Heart left ventricle (tissue), 13 donors: ENCODE measurements at regions not wholly inside any gene's neighbourhood (a gene's known extent, or its start where the extent isn't known, plus 50 kb on each side); places are given as distances from the start of the nearest gene placed in this dataset.

ENCODE experiments used
- POLR2A ChIP-seq, 2 donors: fragments of 450-650 bp; IDR thresholded peaks; one replicate each; pipeline ENCODE4 v1.6.1; 2017; ENCODE audit warnings: antibody characterized with exemption in 2 of 2, mild to moderate bottlenecking in 2 of 2, moderate library complexity in 2 of 2
- TF ChIP-seq, protein P1 (sequence below), 12 donors: fragments of 200-600 bp; sonication (generic) in 4 of 12; IDR thresholded peaks; one replicate each; pipeline versions ENCODE4 v1.5.0 to v1.8.0; 2018 to 2022; ENCODE audit warnings: antibody characterized with exemption in 12 of 12, mild to moderate bottlenecking in 5 of 12
- donor health status: ischemic (EF 13 %, LVEDD 7.1; RV severe dilation, severe dysfunction).
- donor health status: DM: no; HTN: yes; CAD: no.
- donor health status: DM: no; HTN: no; CAD: no.
- donor health status: ischemic (EF 25% LVEDD 6.9; RV normal size, moderate dysfunction).
- donor health status: ischemic (EF 25% LVEDD 5.7; RV mildly dilated, moderate dysfunction).
- donor health status: ischemic (EF 35%, LVEDD 5.7; RV mildly dilated, moderate dysfunction).
- donor health status: nonischemic (EF 11% LVEDD 7.7; RV severe dilation, severe dysfunction).
- donor health status: DM: yes; HTN: yes; CAD: no.
- donor health status: PGD.
- donor health status: ischemic (EF 29% LVEDD 5.4; RV normal size, mild dysfunction).
- donor health status: nonischemic (EF 23%, LVEDD 6.1; RV moderate dilation, normal function).

DNA sequence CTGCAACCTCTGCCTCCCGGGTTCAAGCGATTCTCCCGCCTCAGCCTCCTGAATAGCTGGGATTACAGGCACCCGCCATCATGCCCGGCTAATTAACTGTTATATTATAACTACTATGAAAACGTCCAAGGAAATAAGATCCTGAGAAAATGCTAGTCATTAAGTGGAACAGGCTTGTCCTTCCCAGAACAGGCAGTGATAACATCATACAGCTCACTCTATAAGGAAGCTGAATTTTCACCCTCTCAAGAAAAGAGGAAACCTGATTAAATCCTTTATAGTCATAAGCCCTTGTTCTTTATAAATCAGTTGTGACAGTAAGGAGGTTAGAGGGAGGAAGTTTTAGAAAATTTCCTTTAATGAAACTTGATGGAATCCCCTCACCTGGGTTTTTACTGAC, 163.9 kb upstream of the CLINT1 start:
- TF ChIP-seq, protein P1, sequence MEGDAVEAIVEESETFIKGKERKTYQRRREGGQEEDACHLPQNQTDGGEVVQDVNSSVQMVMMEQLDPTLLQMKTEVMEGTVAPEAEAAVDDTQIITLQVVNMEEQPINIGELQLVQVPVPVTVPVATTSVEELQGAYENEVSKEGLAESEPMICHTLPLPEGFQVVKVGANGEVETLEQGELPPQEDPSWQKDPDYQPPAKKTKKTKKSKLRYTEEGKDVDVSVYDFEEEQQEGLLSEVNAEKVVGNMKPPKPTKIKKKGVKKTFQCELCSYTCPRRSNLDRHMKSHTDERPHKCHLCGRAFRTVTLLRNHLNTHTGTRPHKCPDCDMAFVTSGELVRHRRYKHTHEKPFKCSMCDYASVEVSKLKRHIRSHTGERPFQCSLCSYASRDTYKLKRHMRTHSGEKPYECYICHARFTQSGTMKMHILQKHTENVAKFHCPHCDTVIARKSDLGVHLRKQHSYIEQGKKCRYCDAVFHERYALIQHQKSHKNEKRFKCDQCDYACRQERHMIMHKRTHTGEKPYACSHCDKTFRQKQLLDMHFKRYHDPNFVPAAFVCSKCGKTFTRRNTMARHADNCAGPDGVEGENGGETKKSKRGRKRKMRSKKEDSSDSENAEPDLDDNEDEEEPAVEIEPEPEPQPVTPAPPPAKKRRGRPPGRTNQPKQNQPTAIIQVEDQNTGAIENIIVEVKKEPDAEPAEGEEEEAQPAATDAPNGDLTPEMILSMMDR (IDR thresholded peaks at IDR 0.05): no peak
- no peak for TF ChIP-seq POLR2A (IDR thresholded peaks at IDR 0.05)
